ENCODE measurements at regions not wholly inside any gene's neighbourhood (a gene's known extent, or its start where the extent isn't known, plus 50 kb on each side); places are given as distances from the start of the nearest gene placed in this dataset.

DNA sequence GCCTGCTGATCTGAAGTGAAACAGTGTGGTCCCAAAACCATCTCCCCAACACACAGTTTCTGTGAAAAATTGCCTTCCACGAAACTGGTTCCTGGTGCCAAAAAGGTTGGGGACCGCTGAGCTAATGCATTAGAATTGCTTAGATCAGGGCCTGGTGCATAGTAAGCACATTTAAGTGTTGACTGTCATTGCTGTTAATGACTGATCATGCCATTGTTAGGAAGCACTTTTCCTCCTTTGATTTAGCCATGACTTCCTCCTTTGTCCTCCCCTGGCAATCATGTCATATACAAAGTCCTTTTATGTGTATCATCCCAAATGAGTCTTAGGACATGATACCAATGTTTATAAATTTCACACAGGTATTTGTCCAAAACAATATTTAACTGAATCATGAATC is 81.5 kb upstream of the ATP11B start:
- no peaks in the 10 kb centered on the region for H3K36me3 ChIP-seq (ENCODE audit: control insufficient read depth, insufficient read depth, low read length)
- TF ChIP-seq NFE2L2 (IDR thresholded peaks at IDR 0.05; ENCODE audit: low read depth, low read length) = no peak
- TF ChIP-seq, protein P1, sequence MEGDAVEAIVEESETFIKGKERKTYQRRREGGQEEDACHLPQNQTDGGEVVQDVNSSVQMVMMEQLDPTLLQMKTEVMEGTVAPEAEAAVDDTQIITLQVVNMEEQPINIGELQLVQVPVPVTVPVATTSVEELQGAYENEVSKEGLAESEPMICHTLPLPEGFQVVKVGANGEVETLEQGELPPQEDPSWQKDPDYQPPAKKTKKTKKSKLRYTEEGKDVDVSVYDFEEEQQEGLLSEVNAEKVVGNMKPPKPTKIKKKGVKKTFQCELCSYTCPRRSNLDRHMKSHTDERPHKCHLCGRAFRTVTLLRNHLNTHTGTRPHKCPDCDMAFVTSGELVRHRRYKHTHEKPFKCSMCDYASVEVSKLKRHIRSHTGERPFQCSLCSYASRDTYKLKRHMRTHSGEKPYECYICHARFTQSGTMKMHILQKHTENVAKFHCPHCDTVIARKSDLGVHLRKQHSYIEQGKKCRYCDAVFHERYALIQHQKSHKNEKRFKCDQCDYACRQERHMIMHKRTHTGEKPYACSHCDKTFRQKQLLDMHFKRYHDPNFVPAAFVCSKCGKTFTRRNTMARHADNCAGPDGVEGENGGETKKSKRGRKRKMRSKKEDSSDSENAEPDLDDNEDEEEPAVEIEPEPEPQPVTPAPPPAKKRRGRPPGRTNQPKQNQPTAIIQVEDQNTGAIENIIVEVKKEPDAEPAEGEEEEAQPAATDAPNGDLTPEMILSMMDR (conservative IDR thresholded peaks at IDR 0.05; ENCODE audit: low read depth, low read length) = no peak
- TF ChIP-seq, protein P2, sequence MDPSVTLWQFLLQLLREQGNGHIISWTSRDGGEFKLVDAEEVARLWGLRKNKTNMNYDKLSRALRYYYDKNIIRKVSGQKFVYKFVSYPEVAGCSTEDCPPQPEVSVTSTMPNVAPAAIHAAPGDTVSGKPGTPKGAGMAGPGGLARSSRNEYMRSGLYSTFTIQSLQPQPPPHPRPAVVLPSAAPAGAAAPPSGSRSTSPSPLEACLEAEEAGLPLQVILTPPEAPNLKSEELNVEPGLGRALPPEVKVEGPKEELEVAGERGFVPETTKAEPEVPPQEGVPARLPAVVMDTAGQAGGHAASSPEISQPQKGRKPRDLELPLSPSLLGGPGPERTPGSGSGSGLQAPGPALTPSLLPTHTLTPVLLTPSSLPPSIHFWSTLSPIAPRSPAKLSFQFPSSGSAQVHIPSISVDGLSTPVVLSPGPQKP (IDR thresholded peaks at IDR 0.05; ENCODE audit: borderline replicate concordance, low read depth, low read length) = no peak
- no peak for TF ChIP-seq MXI1 (IDR thresholded peaks at IDR 0.05; ENCODE audit: borderline replicate concordance, low read depth, low read length)
- no peak for TF ChIP-seq MAZ (IDR thresholded peaks at IDR 0.05; ENCODE audit: borderline replicate concordance, low read depth, low read length)
- TF ChIP-seq CEBPB (IDR thresholded peaks at IDR 0.05; ENCODE audit: low read depth, low read length) = no peak
- TF ChIP-seq MAFK (IDR thresholded peaks at IDR 0.05; ENCODE audit: low read depth, low read length) = no peak
- TF ChIP-seq CHD1 (IDR thresholded peaks at IDR 0.05; ENCODE audit: low read depth, low read length) = no peak
- no peak for TF ChIP-seq SMC3 (IDR thresholded peaks at IDR 0.05; ENCODE audit: low read depth, low read length)
- ATAC-seq (ENCODE audit: low read depth) (no peak), DNase-seq (no peak)
- no peaks in the 10 kb centered on the region for H3K9me1 ChIP-seq (ENCODE audit: insufficient read depth, low read length)
- ChIA-PET POLR2A (ENCODE audit: unreplicated experiment) (no interaction called here), CTCF (no interaction called here)
- dilution Hi-C loops (cut with HindIII; ENCODE audit: low sequenced_read_pairs, unreplicated experiment) (no loop called here), in situ Hi-C loops (cut with MboI; ENCODE audit: low sequenced_read_pairs) (loop anchor here (5.0 to 25.0 kb wide), 2 partner anchors 125 to 675 kb away; no protein-coding TSS in a partner anchor), intact Hi-C loops (cut with micrococcal nuclease) (loop anchor here (10.0 kb wide), 2 partner anchors 193 to 473 kb away; no protein-coding TSS in a partner anchor)
- H2BK20ac ChIP-seq (ENCODE audit: low read depth, low read length) = no peak overlapping the region
- no peaks in the 10 kb centered on the region for H3K4me1 ChIP-seq (ENCODE audit: control insufficient read depth, insufficient read depth, low read length)
- no peak overlapping the region for H3K14ac ChIP-seq (replicated peaks; ENCODE audit: low read depth, low read length)
- no peak overlapping the region for H3K27ac ChIP-seq (ENCODE audit: insufficient read depth, low read length)
- no CpG with 5 or more reads among the region's 2 CpGs for WGBS, 2 experiments (ENCODE audit: extremely low coverage in 2 of 2, insufficient read length in 1 of 2)
- no peak overlapping the region for H4K5ac ChIP-seq (ENCODE audit: low read depth, low read length)
- H3K4me2 ChIP-seq (ENCODE audit: low read depth, low read length) = no peak overlapping the region
- H3K9ac ChIP-seq (ENCODE audit: low read depth, low read length) = no peak overlapping the region
- no peak overlapping the region for H3K4ac ChIP-seq (ENCODE audit: low read depth, low read length)
- no peak overlapping the region for H2AK5ac ChIP-seq (ENCODE audit: low read depth, low read length)
- H3K56ac ChIP-seq (ENCODE audit: extremely low read depth, insufficient read depth, low read length) = no peak overlapping the region
- H3K4me3 ChIP-seq (ENCODE audit: insufficient read depth, low read depth, low read length) = no peak overlapping the region
- no peak overlapping the region for H2AFZ ChIP-seq (replicated peaks; ENCODE audit: low read length, poor library complexity)
- no peak overlapping the region for H2BK15ac ChIP-seq (ENCODE audit: low read depth, low read length)
- H3K9me3 ChIP-seq (ENCODE audit: control insufficient read depth, insufficient read depth, low read length) = no peaks in the 10 kb centered on the region
- BruUV-seq (replicated peaks) = no TSS peak
- no peak overlapping the region for H3K18ac ChIP-seq (ENCODE audit: low read depth, low read length)
- no peak overlapping the region for H4K91ac ChIP-seq (ENCODE audit: insufficient read depth, low read depth, low read length)
- H2BK120ac ChIP-seq (ENCODE audit: low read depth, low read length) = no peak overlapping the region
- H3K23ac ChIP-seq (ENCODE audit: low read depth, low read length) = no peak overlapping the region
- H2AK9ac ChIP-seq (replicated peaks; ENCODE audit: low read depth, low read length, poor library complexity) = no peak overlapping the region
- no peak overlapping the region for H4K8ac ChIP-seq (ENCODE audit: low read depth in 2 of 2, low read length in 2 of 2)
- H3K27me3 ChIP-seq (ENCODE audit: control insufficient read depth, insufficient read depth, low read length) = peaks cover 7% of the 10 kb centered on the region
- H3K79me1 ChIP-seq (ENCODE audit: low read depth in 1 of 2, low read length in 2 of 2) = no peaks in the 10 kb centered on the region
- no peak overlapping the region for H2BK5ac ChIP-seq (ENCODE audit: low read depth, low read length, poor library complexity, severe bottlenecking)
- no peaks in the 10 kb centered on the region for H4K20me1 ChIP-seq (ENCODE audit: insufficient read depth, low read length)
